ENCODE measurements at regions not wholly inside any gene's neighbourhood (a gene's known extent, or its start where the extent isn't known, plus 50 kb on each side); places are given as distances from the start of the nearest gene placed in this dataset.

- SMC1A ChIA-PET (ENCODE audit: uncharacterized antibody, unreplicated experiment), result no interaction called here
- DNase-seq (ENCODE audit: low read depth, low spot score) (no peak), ATAC-seq (no peak), FAIRE-seq (no peak)
- no peak for TF ChIP-seq CBFB (IDR thresholded peaks at IDR 0.05; ENCODE audit: low read depth)
- TF ChIP-seq RCOR1 (conservative IDR thresholded peaks at IDR 0.05; ENCODE audit: low read depth, low read length), result no peak
- TF ChIP-seq BHLHE40 (IDR thresholded peaks at IDR 0.05; ENCODE audit: borderline replicate concordance in 1 of 2, low read depth in 2 of 2, low read length in 1 of 2), result no peak
- no peaks in the 10 kb centered on the region for H4K20me1 ChIP-seq (ENCODE audit: control insufficient read depth, insufficient read depth)
- WGBS (ENCODE audit: insufficient coverage, insufficient replicate concordance, low lambda C conversion rate, missing lambda C conversion rate), result 29% methylated on average over 1 of the region's 1 CpG
- H3K36me3 ChIP-seq (ENCODE audit: control insufficient read depth in 2 of 2, insufficient read depth in 2 of 2, low read length in 1 of 2), result no peaks in the 10 kb centered on the region
- intact Hi-C loops (cut with micrococcal nuclease; ENCODE audit: unreplicated experiment), result loop anchor here (1.0 to 10.0 kb wide), 2 partner anchors 12 to 56 kb away; no protein-coding TSS in a partner anchor
- RAD21 ChIA-PET (ENCODE audit: unreplicated experiment), result no interaction called here
- H3K9me3 ChIP-seq (replicated peaks; ENCODE audit: control insufficient read depth, insufficient read depth, low read length), result no peaks in the 10 kb centered on the region
- H3K4me3 ChIP-seq, result no peak overlapping the region
- in situ Hi-C loops (cut with MboI), result no loop called here
- CTCF ChIA-PET, result no interaction called here
- no peak overlapping the region for H3K9ac ChIP-seq (ENCODE audit: control insufficient read depth, insufficient read depth, low read length)
- H3K27me3 ChIP-seq (replicated peaks in 1 of 2; ENCODE audit: control insufficient read depth in 2 of 2, insufficient read depth in 2 of 2, low read length in 1 of 2), result no peaks in the 10 kb centered on the region
- H3K4me2 ChIP-seq (ENCODE audit: control insufficient read depth, insufficient read depth), result no peak overlapping the region
- no peaks in the 10 kb centered on the region for H3K4me1 ChIP-seq (ENCODE audit: control insufficient read depth, insufficient read depth, low read length)
- no TSS peak for BruUV-seq (replicated peaks)
- no peaks in the 10 kb centered on the region for H3K79me2 ChIP-seq (ENCODE audit: control insufficient read depth, insufficient read depth, low read length)
- POLR2A ChIA-PET, result no interaction called here
- H2AFZ ChIP-seq (ENCODE audit: control insufficient read depth, low read depth, low read length), result no peak overlapping the region
- H3K27ac ChIP-seq (ENCODE audit: control insufficient read depth, insufficient read depth), result no peak overlapping the region
Measured at GRCh38 chr20:6311097-6311496, 188.3 kb upstream of the FERMT1 start.

DNA sequence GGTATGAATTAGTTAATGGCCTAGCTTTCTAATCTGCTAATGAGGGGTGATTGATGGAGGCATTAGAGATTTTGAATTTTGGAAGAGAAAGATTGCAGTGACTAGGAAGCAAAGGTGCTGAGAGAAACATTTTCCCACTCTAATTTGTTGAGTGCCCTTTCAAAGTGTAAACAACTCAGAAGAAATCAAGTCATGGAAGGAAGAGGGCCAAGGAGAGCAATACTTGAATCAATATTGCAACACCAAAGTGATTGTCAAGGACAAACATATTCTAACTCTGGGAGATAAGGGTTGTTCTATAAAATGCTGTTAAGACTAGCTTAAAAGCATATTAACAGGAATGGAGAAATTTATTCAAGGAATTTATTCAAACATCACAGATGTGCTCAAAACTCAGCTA is 182.7 kb upstream of the FERMT1 start:
- Histone ChIP-seq H3K27ac (ENCODE audit: control insufficient read depth, insufficient read depth) (no peak overlapping the region), H3K27me3 (replicated peaks in 1 of 2; ENCODE audit: control insufficient read depth in 2 of 2, insufficient read depth in 2 of 2, low read length in 1 of 2) (no peaks in the 10 kb centered on the region), H3K9ac (ENCODE audit: control insufficient read depth, insufficient read depth, low read length) (no peak overlapping the region), H3K9me3 (replicated peaks; ENCODE audit: control insufficient read depth, insufficient read depth, low read length) (no peaks in the 10 kb centered on the region), H3K36me3 (ENCODE audit: control insufficient read depth in 2 of 2, insufficient read depth in 2 of 2, low read length in 1 of 2) (no peaks in the 10 kb centered on the region), H3K4me1 (ENCODE audit: control insufficient read depth, insufficient read depth, low read length) (no peaks in the 10 kb centered on the region), H2AFZ (ENCODE audit: control insufficient read depth, low read depth, low read length) (no peak overlapping the region), H3K4me3 (no peak overlapping the region), H4K20me1 (ENCODE audit: control insufficient read depth, insufficient read depth) (no peaks in the 10 kb centered on the region), H3K4me2 (ENCODE audit: control insufficient read depth, insufficient read depth) (no peak overlapping the region), H3K79me2 (ENCODE audit: control insufficient read depth, insufficient read depth, low read length) (no peaks in the 10 kb centered on the region)
- in situ Hi-C loops (cut with MboI) (no loop called here), intact Hi-C loops (cut with micrococcal nuclease; ENCODE audit: unreplicated experiment) (loop anchor here (5.0 kb wide), 1 partner anchor 52 kb away; no protein-coding TSS in a partner anchor)
- DNase-seq (ENCODE audit: low read depth, low spot score), result no peak
- POLR2A ChIA-PET, result no interaction called here
- ATAC-seq, result no peak
- RAD21 ChIA-PET (ENCODE audit: unreplicated experiment), result no interaction called here
- BruUV-seq (replicated peaks), result no TSS peak
- FAIRE-seq, result no peak
- SMC1A ChIA-PET (ENCODE audit: uncharacterized antibody, unreplicated experiment), result no interaction called here
- CTCF ChIA-PET, result no interaction called here
- TF ChIP-seq ATF3 (IDR thresholded peaks at IDR 0.05; ENCODE audit: borderline replicate concordance, extremely low read depth, low read depth, low read length) (no peak), STAT1 (conservative IDR thresholded peaks at IDR 0.05) (no peak), NR2C1 (IDR thresholded peaks at IDR 0.05) (no peak), CTCF (IDR thresholded peaks at IDR 0.05 in 2 of 3, conservative IDR thresholded peaks at IDR 0.05 in 1 of 3; ENCODE audit: control insufficient read depth in 2 of 3, extremely low read depth in 1 of 3, insufficient read depth in 1 of 3, low read depth in 3 of 3, low read length in 3 of 3) (no peak), HDGF (IDR thresholded peaks at IDR 0.05) (no peak), RAD51 (IDR thresholded peaks at IDR 0.05) (no peak), ZNF274 (IDR thresholded peaks at IDR 0.05; ENCODE audit: insufficient read depth, insufficient read length) (no peak), SPI1 (IDR thresholded peaks at IDR 0.05; ENCODE audit: borderline replicate concordance, insufficient read depth, low read depth, low read length) (no peak), WRNIP1 (IDR thresholded peaks at IDR 0.05; ENCODE audit: borderline replicate concordance, low read depth, low read length) (no peak), SMAD5 (IDR thresholded peaks at IDR 0.05; ENCODE audit: low read depth) (no peak), SIX5 (IDR thresholded peaks at IDR 0.05; ENCODE audit: low read depth, low read length, severe bottlenecking) (no peak), TCF12 (IDR thresholded peaks at IDR 0.05; ENCODE audit: low read depth, low read length) (no peak), BACH1 (IDR thresholded peaks at IDR 0.05; ENCODE audit: borderline replicate concordance) (no peak), PML (IDR thresholded peaks at IDR 0.05; ENCODE audit: low read length) (no peak), SREBF2 (IDR thresholded peaks at IDR 0.05; ENCODE audit: low read length) (no peak), MYB (IDR thresholded peaks at IDR 0.05; ENCODE audit: borderline replicate concordance, low read depth, low read length) (no peak), ZNF384 (IDR thresholded peaks at IDR 0.05; ENCODE audit: borderline replicate concordance, low read depth, low read length) (no peak), CBFB (IDR thresholded peaks at IDR 0.05; ENCODE audit: low read depth) (no peak)

Data from GM12878 (cell line).